ENCODE measurements at regions not wholly inside any gene's neighbourhood (a gene's known extent, or its start where the extent isn't known, plus 50 kb on each side); places are given as distances from the start of the nearest gene placed in this dataset.

DNA sequence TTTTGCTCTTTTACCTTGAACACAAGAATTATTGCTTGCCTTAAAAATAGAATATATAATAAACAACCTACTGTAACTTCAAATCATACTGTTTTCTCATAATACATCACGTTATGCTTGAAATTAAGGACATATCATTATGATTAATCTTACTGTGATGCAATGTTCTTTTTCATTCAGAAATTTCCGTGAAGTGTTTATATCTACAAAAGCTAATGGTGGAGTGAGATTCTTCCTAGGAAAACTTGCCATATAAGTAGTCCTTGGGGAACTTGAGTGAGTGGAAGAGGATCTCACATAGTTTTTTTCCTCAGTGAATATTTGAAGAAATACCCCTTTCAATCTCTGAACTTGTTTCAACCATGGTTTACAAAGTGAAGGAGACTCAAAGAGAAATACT lies 498.7 kb upstream of the CBLB start:
- TF ChIP-seq, protein P1, sequence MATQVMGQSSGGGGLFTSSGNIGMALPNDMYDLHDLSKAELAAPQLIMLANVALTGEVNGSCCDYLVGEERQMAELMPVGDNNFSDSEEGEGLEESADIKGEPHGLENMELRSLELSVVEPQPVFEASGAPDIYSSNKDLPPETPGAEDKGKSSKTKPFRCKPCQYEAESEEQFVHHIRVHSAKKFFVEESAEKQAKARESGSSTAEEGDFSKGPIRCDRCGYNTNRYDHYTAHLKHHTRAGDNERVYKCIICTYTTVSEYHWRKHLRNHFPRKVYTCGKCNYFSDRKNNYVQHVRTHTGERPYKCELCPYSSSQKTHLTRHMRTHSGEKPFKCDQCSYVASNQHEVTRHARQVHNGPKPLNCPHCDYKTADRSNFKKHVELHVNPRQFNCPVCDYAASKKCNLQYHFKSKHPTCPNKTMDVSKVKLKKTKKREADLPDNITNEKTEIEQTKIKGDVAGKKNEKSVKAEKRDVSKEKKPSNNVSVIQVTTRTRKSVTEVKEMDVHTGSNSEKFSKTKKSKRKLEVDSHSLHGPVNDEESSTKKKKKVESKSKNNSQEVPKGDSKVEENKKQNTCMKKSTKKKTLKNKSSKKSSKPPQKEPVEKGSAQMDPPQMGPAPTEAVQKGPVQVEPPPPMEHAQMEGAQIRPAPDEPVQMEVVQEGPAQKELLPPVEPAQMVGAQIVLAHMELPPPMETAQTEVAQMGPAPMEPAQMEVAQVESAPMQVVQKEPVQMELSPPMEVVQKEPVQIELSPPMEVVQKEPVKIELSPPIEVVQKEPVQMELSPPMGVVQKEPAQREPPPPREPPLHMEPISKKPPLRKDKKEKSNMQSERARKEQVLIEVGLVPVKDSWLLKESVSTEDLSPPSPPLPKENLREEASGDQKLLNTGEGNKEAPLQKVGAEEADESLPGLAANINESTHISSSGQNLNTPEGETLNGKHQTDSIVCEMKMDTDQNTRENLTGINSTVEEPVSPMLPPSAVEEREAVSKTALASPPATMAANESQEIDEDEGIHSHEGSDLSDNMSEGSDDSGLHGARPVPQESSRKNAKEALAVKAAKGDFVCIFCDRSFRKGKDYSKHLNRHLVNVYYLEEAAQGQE (IDR thresholded peaks at IDR 0.05), result no peak
- TF ChIP-seq, protein P2, sequence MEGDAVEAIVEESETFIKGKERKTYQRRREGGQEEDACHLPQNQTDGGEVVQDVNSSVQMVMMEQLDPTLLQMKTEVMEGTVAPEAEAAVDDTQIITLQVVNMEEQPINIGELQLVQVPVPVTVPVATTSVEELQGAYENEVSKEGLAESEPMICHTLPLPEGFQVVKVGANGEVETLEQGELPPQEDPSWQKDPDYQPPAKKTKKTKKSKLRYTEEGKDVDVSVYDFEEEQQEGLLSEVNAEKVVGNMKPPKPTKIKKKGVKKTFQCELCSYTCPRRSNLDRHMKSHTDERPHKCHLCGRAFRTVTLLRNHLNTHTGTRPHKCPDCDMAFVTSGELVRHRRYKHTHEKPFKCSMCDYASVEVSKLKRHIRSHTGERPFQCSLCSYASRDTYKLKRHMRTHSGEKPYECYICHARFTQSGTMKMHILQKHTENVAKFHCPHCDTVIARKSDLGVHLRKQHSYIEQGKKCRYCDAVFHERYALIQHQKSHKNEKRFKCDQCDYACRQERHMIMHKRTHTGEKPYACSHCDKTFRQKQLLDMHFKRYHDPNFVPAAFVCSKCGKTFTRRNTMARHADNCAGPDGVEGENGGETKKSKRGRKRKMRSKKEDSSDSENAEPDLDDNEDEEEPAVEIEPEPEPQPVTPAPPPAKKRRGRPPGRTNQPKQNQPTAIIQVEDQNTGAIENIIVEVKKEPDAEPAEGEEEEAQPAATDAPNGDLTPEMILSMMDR (IDR thresholded peaks at IDR 0.05; ENCODE audit: low read depth, low read length, missing input control), result no peak
- TF ChIP-seq GABPA (IDR thresholded peaks at IDR 0.05 in 1 of 2, conservative IDR thresholded peaks at IDR 0.05 in 1 of 2) (no peak), JUND (IDR thresholded peaks at IDR 0.05) (no peak), FOXA1 (IDR thresholded peaks at IDR 0.05) (no peak), TAF1 (conservative IDR thresholded peaks at IDR 0.05) (no peak)
- TF ChIP-seq, protein P3, sequence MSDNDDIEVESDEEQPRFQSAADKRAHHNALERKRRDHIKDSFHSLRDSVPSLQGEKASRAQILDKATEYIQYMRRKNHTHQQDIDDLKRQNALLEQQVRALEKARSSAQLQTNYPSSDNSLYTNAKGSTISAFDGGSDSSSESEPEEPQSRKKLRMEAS (IDR thresholded peaks at IDR 0.05), result no peak
- TF ChIP-seq, protein P4, sequence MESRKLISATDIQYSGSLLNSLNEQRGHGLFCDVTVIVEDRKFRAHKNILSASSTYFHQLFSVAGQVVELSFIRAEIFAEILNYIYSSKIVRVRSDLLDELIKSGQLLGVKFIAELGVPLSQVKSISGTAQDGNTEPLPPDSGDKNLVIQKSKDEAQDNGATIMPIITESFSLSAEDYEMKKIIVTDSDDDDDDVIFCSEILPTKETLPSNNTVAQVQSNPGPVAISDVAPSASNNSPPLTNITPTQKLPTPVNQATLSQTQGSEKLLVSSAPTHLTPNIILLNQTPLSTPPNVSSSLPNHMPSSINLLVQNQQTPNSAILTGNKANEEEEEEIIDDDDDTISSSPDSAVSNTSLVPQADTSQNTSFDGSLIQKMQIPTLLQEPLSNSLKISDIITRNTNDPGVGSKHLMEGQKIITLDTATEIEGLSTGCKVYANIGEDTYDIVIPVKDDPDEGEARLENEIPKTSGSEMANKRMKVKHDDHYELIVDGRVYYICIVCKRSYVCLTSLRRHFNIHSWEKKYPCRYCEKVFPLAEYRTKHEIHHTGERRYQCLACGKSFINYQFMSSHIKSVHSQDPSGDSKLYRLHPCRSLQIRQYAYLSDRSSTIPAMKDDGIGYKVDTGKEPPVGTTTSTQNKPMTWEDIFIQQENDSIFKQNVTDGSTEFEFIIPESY (IDR thresholded peaks at IDR 0.05), result no peak

Data from liver (tissue), 3 donors.